Suprapubic skin (tissue), 4 donors: ENCODE measurements at regions not wholly inside any gene's neighbourhood (a gene's known extent, or its start where the extent isn't known, plus 50 kb on each side); places are given as distances from the start of the nearest gene placed in this dataset.

Experiments
- DNase-seq, 2 donors: peaks; one replicate each; pipeline ENCODE4 v3.0.0-alpha.2; 2019; ENCODE audit warnings: low spot score in 2 of 2
- H3K27ac ChIP-seq: fragments of 200-600 bp; sonication (generic); one replicate; pipeline ENCODE4 v1.5.1; 2019
- H3K27me3 ChIP-seq: fragments of 200-600 bp; sonication (generic); one replicate; pipeline ENCODE4 v1.5.1; 2019
- H3K36me3 ChIP-seq: fragments of 200-600 bp; sonication (generic); one replicate; pipeline ENCODE4 v1.5.1; 2019
- H3K4me1 ChIP-seq: fragments of 200-600 bp; sonication (generic); one replicate; pipeline ENCODE4 v1.5.1; 2019
- H3K4me3 ChIP-seq: fragments of 200-600 bp; sonication (generic); one replicate; pipeline ENCODE4 v1.5.1; 2019; ENCODE audit warnings: mild to moderate bottlenecking
- H3K9me3 ChIP-seq: fragments of 200-600 bp; sonication (generic); one replicate; pipeline ENCODE4 v1.5.1; 2019
- EP300 ChIP-seq: sonication (generic); formaldehyde crosslinking; IDR thresholded peaks from one replicate; pipeline ENCODE4 v1.6.1; 2017; ENCODE audit warnings: antibody characterized with exemption
- POLR2A ChIP-seq, 2 donors: fragments of 450-650 bp; IDR thresholded peaks; one replicate each; pipeline ENCODE4 v1.6.1; 2017; ENCODE audit warnings: antibody characterized with exemption in 2 of 2, mild to moderate bottlenecking in 2 of 2, moderate library complexity in 2 of 2
- POLR2AphosphoS5 ChIP-seq, 3 donors: sonication (generic); formaldehyde crosslinking; IDR thresholded peaks; one replicate each; pipeline ENCODE4 v1.6.1; 2017; ENCODE audit warnings: antibody characterized with exemption in 3 of 3
- WGBS: methylation state at CpG from one replicate; pipeline ENCODE4 v1.1.5; 2018; 5-methylcytosine and 5-hydroxymethylcytosine counted together
- TF ChIP-seq, protein P1 (sequence below), 2 donors: fragments of 200-600 bp in 1 of 2; fragments of 450-650 bp in 1 of 2; sonication (generic) in 1 of 2; IDR thresholded peaks; one replicate each; pipeline ENCODE4 v1.5.1; 2016 to 2019; ENCODE audit warnings: antibody characterized with exemption in 2 of 2, mild to moderate bottlenecking in 1 of 2, moderate library complexity in 1 of 2

DNA sequence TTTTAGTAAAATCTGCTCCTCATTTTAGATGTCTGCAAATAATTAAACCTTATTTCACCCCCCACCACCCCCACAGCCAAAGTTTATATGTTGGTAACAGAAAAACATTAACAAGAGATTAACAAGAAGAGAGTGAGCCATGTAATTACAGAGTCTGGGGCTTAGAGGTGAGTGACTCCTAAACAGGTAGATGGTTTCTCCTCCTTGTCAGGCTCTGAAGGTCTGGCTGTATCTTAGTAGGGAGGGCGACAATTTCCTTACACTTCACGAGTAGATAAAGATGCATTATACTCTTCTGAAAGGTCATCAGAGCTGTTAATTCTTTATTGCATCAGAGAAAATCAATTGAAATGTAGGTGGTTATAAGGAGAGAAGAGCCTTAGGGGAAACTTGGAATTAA, 171.8 kb upstream of the ANKRD50 start:
- Histone ChIP-seq H3K27ac (no peak overlapping the region), H3K9me3 (no peaks in the 10 kb centered on the region), H3K4me1 (no peaks in the 10 kb centered on the region), H3K4me3 (no peak overlapping the region), H3K27me3 (no peaks in the 10 kb centered on the region), H3K36me3 (no peaks in the 10 kb centered on the region)
- no peak for TF ChIP-seq EP300
- TF ChIP-seq, protein P1, sequence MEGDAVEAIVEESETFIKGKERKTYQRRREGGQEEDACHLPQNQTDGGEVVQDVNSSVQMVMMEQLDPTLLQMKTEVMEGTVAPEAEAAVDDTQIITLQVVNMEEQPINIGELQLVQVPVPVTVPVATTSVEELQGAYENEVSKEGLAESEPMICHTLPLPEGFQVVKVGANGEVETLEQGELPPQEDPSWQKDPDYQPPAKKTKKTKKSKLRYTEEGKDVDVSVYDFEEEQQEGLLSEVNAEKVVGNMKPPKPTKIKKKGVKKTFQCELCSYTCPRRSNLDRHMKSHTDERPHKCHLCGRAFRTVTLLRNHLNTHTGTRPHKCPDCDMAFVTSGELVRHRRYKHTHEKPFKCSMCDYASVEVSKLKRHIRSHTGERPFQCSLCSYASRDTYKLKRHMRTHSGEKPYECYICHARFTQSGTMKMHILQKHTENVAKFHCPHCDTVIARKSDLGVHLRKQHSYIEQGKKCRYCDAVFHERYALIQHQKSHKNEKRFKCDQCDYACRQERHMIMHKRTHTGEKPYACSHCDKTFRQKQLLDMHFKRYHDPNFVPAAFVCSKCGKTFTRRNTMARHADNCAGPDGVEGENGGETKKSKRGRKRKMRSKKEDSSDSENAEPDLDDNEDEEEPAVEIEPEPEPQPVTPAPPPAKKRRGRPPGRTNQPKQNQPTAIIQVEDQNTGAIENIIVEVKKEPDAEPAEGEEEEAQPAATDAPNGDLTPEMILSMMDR (IDR thresholded peaks at IDR 0.05): no peak
- no peak for TF ChIP-seq POLR2A (IDR thresholded peaks at IDR 0.05)
- DNase-seq: no peak
- WGBS: 72% methylated on average over 2 of the region's 2 CpGs

DNA sequence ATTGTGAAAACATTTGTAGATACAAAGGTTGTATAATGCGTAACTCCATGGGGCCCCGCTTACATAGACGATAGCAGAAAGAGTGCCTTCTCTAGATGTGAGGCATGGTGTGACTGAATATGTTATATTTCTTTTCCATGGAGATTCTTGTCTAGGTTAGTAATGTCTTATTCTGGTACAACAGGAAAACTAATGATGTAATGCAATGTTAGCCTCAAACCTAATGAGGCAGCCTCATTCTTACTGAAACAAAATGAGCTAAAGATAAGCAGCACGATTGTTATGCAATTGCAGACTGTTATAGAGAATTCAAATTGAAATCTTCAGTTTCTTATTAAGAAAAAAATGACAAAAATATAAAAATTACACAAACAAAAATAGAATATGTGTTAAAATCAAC, 171.1 kb upstream of the ANKRD50 start:
- no peak for DNase-seq
- TF ChIP-seq POLR2A (IDR thresholded peaks at IDR 0.05) (no peak), EP300 (no peak), POLR2AphosphoS5 (IDR thresholded peaks at IDR 0.05) (no peak)
- TF ChIP-seq, protein P1 (IDR thresholded peaks at IDR 0.05): no peak
- H3K27ac ChIP-seq: no peak overlapping the region
- 77% methylated on average over 4 of the region's 4 CpGs for WGBS
- H3K36me3 ChIP-seq: no peaks in the 10 kb centered on the region
- H3K9me3 ChIP-seq: no peaks in the 10 kb centered on the region
- H3K4me1 ChIP-seq: no peaks in the 10 kb centered on the region
- no peak overlapping the region for H3K4me3 ChIP-seq
- no peaks in the 10 kb centered on the region for H3K27me3 ChIP-seq

DNA sequence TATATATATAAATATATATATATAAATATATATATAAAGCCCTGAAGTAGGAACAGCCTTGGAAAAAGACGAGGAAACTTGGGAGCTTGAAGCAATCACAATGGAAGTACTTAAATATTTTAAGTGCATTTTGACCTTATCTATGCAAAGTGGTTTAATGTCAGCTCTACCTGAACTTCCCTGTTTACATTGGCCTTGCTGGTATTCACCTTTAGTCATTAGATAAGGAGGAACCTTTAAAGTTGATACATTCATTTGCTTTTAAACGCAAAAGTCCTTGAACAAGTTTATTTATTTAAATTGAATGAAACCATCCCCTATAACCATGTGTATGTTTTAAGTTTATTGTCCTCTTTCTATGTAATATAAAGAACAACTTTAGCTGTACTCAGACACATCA, 166.7 kb upstream of the ANKRD50 start:
- Histone ChIP-seq H3K36me3 (no peaks in the 10 kb centered on the region), H3K27me3 (no peaks in the 10 kb centered on the region), H3K9me3 (peaks cover 6% of the 10 kb centered on the region), H3K4me1 (no peaks in the 10 kb centered on the region), H3K27ac (no peak overlapping the region), H3K4me3 (no peak overlapping the region)
- TF ChIP-seq POLR2A (IDR thresholded peaks at IDR 0.05) (no peak), POLR2AphosphoS5 (IDR thresholded peaks at IDR 0.05) (no peak), EP300 (no peak)
- TF ChIP-seq, protein P1 (IDR thresholded peaks at IDR 0.05): no peak
- WGBS: 96% methylated on average over 2 of the region's 2 CpGs
- no peak for DNase-seq

DNA sequence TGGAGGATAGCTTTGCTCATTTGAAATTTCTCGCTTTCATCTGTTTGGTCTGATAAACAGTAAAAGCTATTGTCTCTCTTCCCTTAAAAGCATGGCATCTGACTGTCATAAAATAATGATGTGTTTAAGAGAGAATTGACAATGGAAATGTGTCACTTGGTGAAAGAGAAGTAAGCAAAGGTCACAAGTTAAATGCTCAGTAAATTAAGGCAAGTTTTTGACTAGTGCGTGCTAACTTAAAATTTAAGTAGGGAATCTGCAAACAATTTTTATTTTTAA, 161.6 kb upstream of the ANKRD50 start:
- WGBS: 89% methylated on average over 2 of the region's 2 CpGs
- no peak for DNase-seq
- no peaks in the 10 kb centered on the region for H3K36me3 ChIP-seq
- no peaks in the 10 kb centered on the region for H3K27me3 ChIP-seq
- H3K9me3 ChIP-seq: peaks cover 6% of the 10 kb centered on the region
- H3K4me3 ChIP-seq: no peak overlapping the region
- H3K4me1 ChIP-seq: peaks cover 10% of the 10 kb centered on the region
- H3K27ac ChIP-seq: no peak overlapping the region
- TF ChIP-seq POLR2AphosphoS5 (IDR thresholded peaks at IDR 0.05): no peak

DNA sequence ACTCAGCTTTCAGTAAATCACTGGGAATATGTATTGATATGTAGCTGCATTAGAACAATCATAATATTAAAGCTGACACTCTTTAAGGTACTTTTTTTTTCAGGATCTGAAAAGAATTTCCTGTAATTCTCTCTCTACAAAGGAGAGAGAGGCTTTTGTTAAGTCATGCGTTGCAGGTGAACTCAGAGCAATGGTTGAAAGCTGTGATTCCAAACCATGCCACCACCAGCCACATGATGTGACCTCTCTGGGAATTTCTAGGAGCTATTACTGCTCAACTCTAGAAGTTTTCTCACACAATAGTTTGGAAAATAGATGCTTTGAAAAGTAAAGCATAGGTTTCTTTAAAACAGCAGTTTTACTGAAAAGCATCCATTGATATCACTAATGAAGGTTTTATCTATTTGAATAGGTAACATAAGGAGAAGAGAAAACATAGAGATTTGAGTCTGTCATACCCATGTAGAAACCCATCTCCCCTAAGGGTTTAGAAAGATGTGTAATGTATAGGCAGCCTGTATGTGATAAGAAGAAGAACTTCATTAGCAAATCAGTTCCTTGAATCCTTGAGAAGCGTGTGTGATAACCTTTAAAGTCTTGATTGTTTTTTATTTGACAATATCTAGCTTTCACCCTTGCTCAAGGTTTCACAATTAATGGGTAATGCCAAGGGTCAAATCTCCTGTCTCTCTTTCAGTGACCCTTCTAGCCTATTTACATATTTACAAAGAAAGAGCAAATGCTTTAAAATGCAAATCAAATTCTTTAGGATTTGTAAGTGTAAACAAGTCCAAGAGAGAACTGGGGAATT, 161.0 kb upstream of the ANKRD50 start:
- no peaks in the 10 kb centered on the region for H3K27me3 ChIP-seq
- 51% methylated on average over 2 of the region's 2 CpGs for WGBS
- H3K9me3 ChIP-seq: peaks cover 6% of the 10 kb centered on the region
- H3K4me1 ChIP-seq: peaks cover 12% of the 10 kb centered on the region
- no peaks in the 10 kb centered on the region for H3K36me3 ChIP-seq
- TF ChIP-seq EP300: no peak
- TF ChIP-seq, protein P1 (IDR thresholded peaks at IDR 0.05): no peak
- TF ChIP-seq POLR2AphosphoS5 (IDR thresholded peaks at IDR 0.05): no peak
- TF ChIP-seq POLR2A (IDR thresholded peaks at IDR 0.05): no peak
- H3K27ac ChIP-seq: no peak overlapping the region
- DNase-seq: no peak
- H3K4me3 ChIP-seq: no peak overlapping the region

DNA sequence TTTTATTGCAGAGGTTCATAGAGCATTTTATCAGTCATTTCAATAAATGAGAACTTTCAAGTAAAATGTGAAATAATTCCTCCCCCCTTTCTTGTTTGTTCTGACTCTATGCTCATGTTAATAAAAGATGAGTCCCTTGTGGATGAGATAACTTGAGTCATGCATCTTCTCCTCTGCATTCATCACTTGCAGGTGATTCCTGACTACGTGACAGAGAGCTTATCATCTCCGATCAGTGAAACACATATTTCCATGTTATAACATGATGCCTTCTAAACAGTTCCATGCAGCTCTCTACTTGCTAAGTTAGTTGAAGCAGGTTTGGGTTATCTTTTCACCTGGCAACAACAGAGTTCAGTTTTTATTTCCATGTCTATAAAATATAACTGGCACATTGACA, 160.1 kb upstream of the ANKRD50 start:
- no peak overlapping the region for H3K4me3 ChIP-seq
- 62% methylated on average over 2 of the region's 2 CpGs for WGBS
- H3K27ac ChIP-seq: no peak overlapping the region
- peaks cover 6% of the 10 kb centered on the region for H3K9me3 ChIP-seq
- no peaks in the 10 kb centered on the region for H3K27me3 ChIP-seq
- H3K4me1 ChIP-seq: peaks cover 16% of the 10 kb centered on the region
- TF ChIP-seq POLR2AphosphoS5 (IDR thresholded peaks at IDR 0.05): no peak
- TF ChIP-seq, protein P1 (IDR thresholded peaks at IDR 0.05): no peak
- TF ChIP-seq EP300: no peak
- no peak for TF ChIP-seq POLR2A (IDR thresholded peaks at IDR 0.05)
- H3K36me3 ChIP-seq: no peaks in the 10 kb centered on the region
- no peak for DNase-seq
